Mucosa of rectum (tissue), 2 donors: ENCODE measurements at regions not wholly inside any gene's neighbourhood (a gene's known extent, or its start where the extent isn't known, plus 50 kb on each side); places are given as distances from the start of the nearest gene placed in this dataset.

ENCODE experiments used
- H3K27ac ChIP-seq, 2 donors: one replicate each; pipeline ENCODE4 v1.7.0; 2013; ENCODE audit warnings: inconsistent platforms in 2 of 2, low read depth in 2 of 2, low read length in 2 of 2
- H3K27me3 ChIP-seq, 2 donors: one replicate each; pipeline ENCODE4 v1.7.0; 2013; ENCODE audit warnings: low read length in 2 of 2; ENCODE audit not compliant: control insufficient read depth in 2 of 2, insufficient read depth in 2 of 2
- H3K36me3 ChIP-seq, 2 donors: one replicate each; pipeline ENCODE4 v1.7.0; 2013; ENCODE audit warnings: low read length in 2 of 2; ENCODE audit not compliant: control insufficient read depth in 2 of 2, insufficient read depth in 2 of 2
- H3K4me1 ChIP-seq, 2 donors: one replicate each; pipeline ENCODE4 v1.7.0; 2013; ENCODE audit warnings: low read length in 2 of 2, mild to moderate bottlenecking in 1 of 2; ENCODE audit not compliant: control insufficient read depth in 2 of 2, insufficient read depth in 2 of 2
- H3K4me3 ChIP-seq, 2 donors: one replicate each; pipeline ENCODE4 v1.7.0; 2013; ENCODE audit warnings: low read length in 2 of 2
- H3K9ac ChIP-seq, 2 donors: one replicate each; pipeline ENCODE4 v1.7.0; 2013; ENCODE audit warnings: low read length in 2 of 2, low read depth in 1 of 2, mild to moderate bottlenecking in 1 of 2
- H3K9me3 ChIP-seq, 2 donors: one replicate each; pipeline ENCODE4 v1.7.0; 2013; ENCODE audit warnings: low read length in 2 of 2; ENCODE audit not compliant: control insufficient read depth in 2 of 2
- donor health status: healthy.
- donor health status: Normal muscosa, but diverticular disease.

DNA sequence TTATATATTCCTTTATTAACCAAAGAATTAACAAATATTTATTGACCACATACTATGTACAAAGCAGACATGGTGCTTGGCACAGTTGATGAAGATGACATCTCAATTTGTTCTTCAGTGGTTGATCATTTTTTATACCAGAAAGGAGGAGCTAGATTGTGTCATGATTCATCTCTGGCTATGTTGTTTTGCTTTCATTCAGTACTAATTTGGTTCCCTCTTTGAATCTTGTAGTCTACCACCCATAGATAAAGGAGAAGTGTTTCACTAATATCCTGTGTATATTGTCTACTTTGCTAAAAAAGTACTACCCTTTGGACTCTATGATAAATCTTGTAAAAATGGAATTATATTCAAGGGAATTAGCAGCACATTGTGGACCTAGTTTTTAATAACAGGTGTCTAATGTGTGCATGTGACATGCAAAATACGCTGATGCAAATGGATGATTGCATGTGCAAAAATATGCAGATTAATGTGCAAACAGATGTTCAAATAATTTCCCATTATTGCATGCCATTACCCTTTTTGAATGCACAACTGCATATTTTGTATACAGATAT lies 313.2 kb upstream of the ZEB2 start:
- no peak overlapping the region for H3K4me3 ChIP-seq
- no peaks in the 10 kb centered on the region for H3K4me1 ChIP-seq
- H3K36me3 ChIP-seq: no peaks in the 10 kb centered on the region
- H3K9ac ChIP-seq: no peak overlapping the region
- no peaks in the 10 kb centered on the region for H3K27me3 ChIP-seq
- H3K27ac ChIP-seq: no peak overlapping the region
- H3K9me3 ChIP-seq: no peaks in the 10 kb centered on the region

DNA sequence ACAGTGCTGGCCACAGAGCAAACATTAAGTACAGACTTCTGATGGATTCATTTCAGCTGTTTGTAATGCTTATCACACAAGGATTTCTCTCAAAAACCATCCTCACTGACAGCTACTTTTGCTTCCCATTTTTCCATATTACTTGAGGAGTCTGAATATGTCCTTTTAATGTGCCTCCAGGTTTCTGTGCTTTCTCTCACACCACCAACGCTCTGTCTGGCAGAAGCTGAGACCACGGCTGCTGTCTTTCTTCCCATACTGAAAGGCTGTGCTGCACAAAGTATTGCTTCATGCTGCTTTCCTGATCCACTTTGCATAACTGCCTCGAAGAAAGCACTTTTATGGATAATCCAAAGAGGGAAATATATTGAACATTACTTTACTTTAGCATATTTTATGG lies 312.1 kb upstream of the ZEB2 start:
- Histone ChIP-seq H3K9ac (no peak overlapping the region), H3K27ac (no peak overlapping the region), H3K4me3 (no peak overlapping the region), H3K4me1 (no peaks in the 10 kb centered on the region), H3K27me3 (no peaks in the 10 kb centered on the region), H3K9me3 (no peaks in the 10 kb centered on the region), H3K36me3 (no peaks in the 10 kb centered on the region)

DNA sequence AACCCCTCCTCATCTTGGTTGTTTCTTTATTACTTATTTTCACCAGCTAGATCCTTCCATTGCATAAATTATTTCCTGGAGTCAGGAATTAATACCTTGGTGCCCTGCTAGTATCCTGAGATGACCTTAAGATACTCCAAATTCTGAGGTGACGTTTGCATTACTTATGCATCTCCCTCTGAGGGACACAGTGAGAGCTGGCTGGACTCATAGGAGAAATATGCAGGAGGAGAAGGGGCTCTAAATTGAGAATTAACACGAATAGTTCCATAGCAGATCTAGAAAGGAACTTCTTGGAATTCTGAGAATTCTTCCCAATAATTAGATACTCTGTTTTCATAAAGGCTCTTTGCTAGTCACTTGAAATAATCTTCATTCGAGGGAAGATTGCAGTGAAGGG lies 310.6 kb upstream of the ZEB2 start:
- Histone ChIP-seq H3K9me3 (no peaks in the 10 kb centered on the region), H3K36me3 (no peaks in the 10 kb centered on the region), H3K4me3 (no peak overlapping the region), H3K27me3 (no peaks in the 10 kb centered on the region), H3K4me1 (no peaks in the 10 kb centered on the region), H3K27ac (no peak overlapping the region), H3K9ac (no peak overlapping the region)

DNA sequence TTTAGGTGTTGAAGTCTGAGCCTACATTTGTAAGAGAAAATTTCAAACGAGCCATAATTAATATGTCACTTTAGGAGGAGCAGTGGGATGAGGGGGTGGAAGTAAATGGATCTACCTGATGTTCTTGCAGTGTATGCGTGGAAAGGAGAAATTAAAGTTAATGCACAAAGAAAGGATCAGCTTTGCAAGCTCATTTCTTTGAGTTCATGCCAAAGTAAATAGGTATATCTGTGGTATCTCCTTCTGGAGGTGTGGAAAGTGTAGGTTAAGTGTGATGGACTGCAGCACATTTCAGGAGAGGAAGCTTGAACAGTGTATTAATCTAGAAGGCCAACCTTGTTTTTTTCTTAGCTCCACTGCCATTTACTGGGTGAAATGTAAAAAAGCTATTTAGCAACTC lies 307.5 kb upstream of the ZEB2 start:
- H3K27ac ChIP-seq: no peak overlapping the region
- no peak overlapping the region for H3K4me3 ChIP-seq
- H3K36me3 ChIP-seq: no peaks in the 10 kb centered on the region
- no peaks in the 10 kb centered on the region for H3K4me1 ChIP-seq
- no peaks in the 10 kb centered on the region for H3K27me3 ChIP-seq
- H3K9me3 ChIP-seq: no peaks in the 10 kb centered on the region
- no peak overlapping the region for H3K9ac ChIP-seq

DNA sequence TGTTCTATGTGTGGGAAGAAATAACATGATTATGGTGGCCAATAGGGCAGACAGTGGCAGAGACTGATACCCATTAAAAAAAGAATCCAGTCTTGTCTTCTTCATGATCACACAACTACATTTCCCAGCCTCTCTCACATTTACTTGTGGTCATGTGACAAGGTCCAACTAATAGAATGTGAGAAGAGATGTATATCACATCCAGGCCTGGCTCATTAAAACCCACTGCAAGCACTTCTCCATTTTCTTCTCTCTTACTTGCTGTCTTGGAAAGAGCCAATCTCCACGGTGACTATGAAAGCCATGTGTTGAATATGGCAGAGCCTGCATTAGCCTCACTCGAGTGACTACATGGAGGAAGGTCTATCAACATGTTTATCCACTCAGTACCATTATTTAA lies 306.2 kb upstream of the ZEB2 start:
- no peak overlapping the region for H3K27ac ChIP-seq
- no peak overlapping the region for H3K9ac ChIP-seq
- no peaks in the 10 kb centered on the region for H3K36me3 ChIP-seq
- no peaks in the 10 kb centered on the region for H3K27me3 ChIP-seq
- H3K4me1 ChIP-seq: no peaks in the 10 kb centered on the region
- H3K4me3 ChIP-seq: no peak overlapping the region
- no peaks in the 10 kb centered on the region for H3K9me3 ChIP-seq

DNA sequence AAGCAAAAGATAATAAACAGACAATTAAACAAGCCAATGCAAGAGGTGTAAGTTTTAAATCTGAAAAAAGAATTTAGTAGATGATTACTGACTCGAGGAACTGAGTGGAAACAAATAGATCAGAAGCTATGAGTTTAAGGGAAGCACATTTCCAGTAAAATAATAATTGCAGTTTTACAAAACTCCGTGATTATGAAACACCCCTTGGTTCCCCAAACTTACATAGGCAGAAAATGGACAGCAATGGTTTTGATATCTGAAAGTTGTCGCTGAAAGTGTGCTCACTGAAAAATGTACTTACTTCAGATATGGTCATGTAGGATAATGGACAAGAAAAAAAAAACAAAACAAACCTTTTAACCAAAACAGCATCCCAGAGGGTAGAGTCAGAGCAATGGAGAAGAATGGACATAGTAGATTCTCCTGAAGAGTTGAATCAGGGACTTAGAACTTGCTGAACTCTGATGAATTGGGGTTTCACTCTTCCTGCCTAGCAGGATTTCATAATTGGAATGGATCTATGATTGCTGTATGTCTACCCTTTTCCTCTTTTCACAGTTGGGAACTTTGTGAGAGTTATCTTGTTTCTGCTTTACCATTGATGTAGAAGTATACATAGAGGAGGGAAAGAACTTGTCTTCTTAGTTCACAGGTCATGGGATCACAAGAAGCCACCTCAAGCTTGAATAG lies 305.6 kb upstream of the ZEB2 start:
- no peaks in the 10 kb centered on the region for H3K4me1 ChIP-seq
- H3K27ac ChIP-seq: no peak overlapping the region
- H3K36me3 ChIP-seq: no peaks in the 10 kb centered on the region
- no peaks in the 10 kb centered on the region for H3K9me3 ChIP-seq
- no peak overlapping the region for H3K9ac ChIP-seq
- H3K4me3 ChIP-seq: no peak overlapping the region
- H3K27me3 ChIP-seq: no peaks in the 10 kb centered on the region

DNA sequence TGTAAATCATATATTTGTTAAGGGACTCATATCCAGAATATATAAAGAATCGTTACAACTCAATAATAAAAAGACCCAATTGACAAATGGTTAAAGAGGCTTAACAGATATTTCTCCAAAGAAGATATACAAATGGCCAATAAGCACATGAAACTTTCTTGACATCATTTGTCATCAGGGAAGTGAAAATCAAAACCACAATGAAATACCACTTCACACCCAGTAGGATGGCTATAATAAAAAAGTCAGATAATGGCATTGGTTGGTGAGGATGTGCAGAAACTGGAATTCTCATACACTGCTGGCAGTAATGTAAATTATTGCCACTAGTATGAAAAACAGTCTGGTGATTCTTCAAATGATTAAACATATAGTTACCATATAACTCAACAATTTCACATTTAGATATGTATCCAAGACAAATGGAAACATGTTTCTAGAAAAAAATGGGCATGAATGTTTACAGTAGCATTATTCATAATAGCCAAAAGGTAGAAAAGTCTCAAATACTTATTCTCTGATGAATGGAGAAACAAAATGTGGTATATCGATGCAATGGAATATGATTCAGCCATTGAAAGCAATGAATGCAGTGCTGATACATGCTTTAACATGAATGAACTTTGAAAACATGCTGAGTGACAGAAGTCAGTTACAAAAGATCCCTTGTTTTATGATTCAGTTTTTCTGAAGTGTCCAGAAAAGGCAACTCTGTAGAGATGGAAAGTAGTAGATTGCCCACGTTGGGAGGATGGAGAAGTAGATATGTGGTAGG lies 304.6 kb upstream of the ZEB2 start:
- H3K9me3 ChIP-seq: no peaks in the 10 kb centered on the region
- H3K4me1 ChIP-seq: no peaks in the 10 kb centered on the region
- H3K27me3 ChIP-seq: no peaks in the 10 kb centered on the region
- H3K4me3 ChIP-seq: no peak overlapping the region
- H3K36me3 ChIP-seq: no peaks in the 10 kb centered on the region
- no peak overlapping the region for H3K9ac ChIP-seq
- H3K27ac ChIP-seq: no peak overlapping the region

DNA sequence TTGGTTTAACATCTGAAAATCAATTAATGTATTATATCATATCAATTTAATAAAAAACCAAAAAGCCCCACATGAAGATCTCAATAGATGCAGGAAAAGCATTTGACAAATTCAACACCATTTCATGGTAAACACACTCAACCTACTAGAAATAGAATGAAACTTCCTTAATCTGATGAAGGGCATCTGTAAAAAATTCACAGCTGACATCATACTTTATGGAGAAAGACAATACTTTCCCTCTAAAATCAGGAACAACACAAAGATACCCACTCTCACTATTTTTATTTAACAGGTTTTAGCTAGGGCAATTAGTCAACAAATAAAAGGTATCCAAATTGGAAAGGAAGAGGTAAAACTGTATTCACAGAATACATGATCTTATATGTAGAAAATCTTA lies 303.0 kb upstream of the ZEB2 start:
- Histone ChIP-seq H3K36me3 (no peaks in the 10 kb centered on the region), H3K4me3 (no peak overlapping the region), H3K27ac (no peak overlapping the region), H3K4me1 (no peaks in the 10 kb centered on the region), H3K27me3 (no peaks in the 10 kb centered on the region), H3K9me3 (no peaks in the 10 kb centered on the region), H3K9ac (no peak overlapping the region)

DNA sequence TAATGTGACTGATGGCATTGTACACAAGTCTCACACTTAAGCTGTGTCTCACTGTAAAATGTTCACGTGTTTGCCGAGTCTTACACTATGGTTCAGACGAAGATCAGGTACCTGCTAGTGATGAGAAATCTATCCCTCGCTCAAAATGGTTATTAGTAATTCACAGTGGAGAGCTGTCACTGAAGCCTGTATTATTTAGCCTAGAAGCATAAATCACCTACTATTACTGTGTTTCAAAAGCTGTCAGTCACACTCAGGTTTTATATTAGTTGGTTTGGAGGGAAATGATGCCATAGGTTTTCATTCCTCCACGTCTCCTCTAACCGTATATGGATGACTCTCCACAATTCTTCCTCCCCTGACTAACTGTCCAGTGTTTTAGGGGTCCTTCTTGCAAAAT lies 292.4 kb upstream of the ZEB2 start:
- no peak overlapping the region for H3K27ac ChIP-seq
- no peak overlapping the region for H3K9ac ChIP-seq
- H3K4me1 ChIP-seq: no peaks in the 10 kb centered on the region
- no peaks in the 10 kb centered on the region for H3K36me3 ChIP-seq
- H3K4me3 ChIP-seq: no peak overlapping the region
- H3K27me3 ChIP-seq: no peaks in the 10 kb centered on the region
- no peaks in the 10 kb centered on the region for H3K9me3 ChIP-seq

DNA sequence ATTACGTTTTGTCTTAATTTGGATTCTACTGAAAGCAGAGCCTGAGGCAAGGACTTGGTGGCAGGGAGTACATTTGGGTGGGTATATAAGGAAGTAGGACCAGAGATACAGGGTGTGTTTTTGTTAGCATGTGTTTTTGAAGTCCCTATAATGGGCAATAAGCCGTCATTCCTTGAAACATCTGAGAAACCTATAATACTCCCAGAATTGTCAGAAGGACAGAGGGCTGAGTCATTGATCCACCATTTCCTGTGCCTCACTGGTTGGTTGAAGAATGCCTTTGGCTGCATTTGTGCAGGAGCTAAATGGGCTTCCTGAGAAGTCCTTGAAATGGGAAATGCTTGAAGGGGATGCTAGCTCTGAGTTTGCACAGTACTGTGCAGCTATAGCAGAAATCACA lies 281.8 kb upstream of the ZEB2 start:
- H3K9me3 ChIP-seq: no peaks in the 10 kb centered on the region
- H3K36me3 ChIP-seq: no peaks in the 10 kb centered on the region
- no peaks in the 10 kb centered on the region for H3K4me1 ChIP-seq
- H3K9ac ChIP-seq: no peak overlapping the region
- no peaks in the 10 kb centered on the region for H3K27me3 ChIP-seq
- no peak overlapping the region for H3K4me3 ChIP-seq
- H3K27ac ChIP-seq: no peak overlapping the region
